GM10248 (cell line): ENCODE measurements at regions not wholly inside any gene's neighbourhood (a gene's known extent, or its start where the extent isn't known, plus 50 kb on each side); places are given as distances from the start of the nearest gene placed in this dataset.
"Not testable (repeated sequence)": the region's sequence is repeated elsewhere in the genome, so short reads cannot be mapped to it uniquely, and the experiment has no call there.

Experiments used
- CTCF ChIA-PET: fragments of 300-600 bp; sonication (Branson Sonifier 250); formaldehyde crosslinking; extraction: SDS; loops from one replicate; lab custom pipeline; 2021; ENCODE audit warnings: antibody characterized with exemption; lab: Yijun Ruan, JAX
- POLR2A ChIA-PET: fragments of 350-650 bp; sonication (Branson Sonifier 250); formaldehyde crosslinking; extraction: SDS; loops from one replicate; lab custom pipeline; 2020; ENCODE audit warnings: antibody characterized with exemption; lab: Yijun Ruan, JAX
- DNase-seq: peaks from one replicate; pipeline ENCODE4 v3.0.0; 2012; ENCODE audit errors: extremely low spot score
- CTCF ChIP-seq: IDR thresholded peaks from 2 replicates; pipeline ENCODE4 v1.5.1; 2012; ENCODE audit warnings: mild to moderate bottlenecking, low read depth; ENCODE audit errors: extremely low read depth, missing control alignments, control extremely low read depth

- ChIA-PET POLR2A (no interaction called here), CTCF (interaction anchor here (1.0 kb wide), 1 partner anchor 12 kb away, joined by 5 read pairs; no protein-coding TSS in a partner anchor)
- TF ChIP-seq CTCF, result no peak
- no peak for DNase-seq
Observed at GRCh38 chr7:131769241-131769640, 212.8 kb upstream of the PODXL start.

- no peak for DNase-seq
- no peak for TF ChIP-seq CTCF
- CTCF ChIA-PET, result no interaction called here
- POLR2A ChIA-PET, result no interaction called here
Observed at GRCh38 chr7:131767591-131767990, 211.2 kb upstream of the PODXL start.

- CTCF ChIA-PET, result interaction anchor here (1.5 kb wide), 1 partner anchor 8 kb away, joined by 5 read pairs; no protein-coding TSS in a partner anchor
- POLR2A ChIA-PET, result no interaction called here
- DNase-seq, result no peak
- TF ChIP-seq CTCF, result no peak
Observed at GRCh38 chr7:131765575-131765974, 209.1 kb upstream of the PODXL start.

- TF ChIP-seq CTCF, result no peak
- POLR2A ChIA-PET, result no interaction called here
- CTCF ChIA-PET, result interaction anchor here (1.3 to 1.5 kb wide), 2 partner anchors 29 to 75 kb away, joined by 3 read pairs; no protein-coding TSS in a partner anchor
Observed at GRCh38 chr7:131764143-131764775, 207.8 kb upstream of the PODXL start.

GRCh38 chr7:131762753-131763152 lies 206.3 kb upstream of the PODXL start:
- POLR2A ChIA-PET, result no interaction called here

More at GRCh38 chr7:131764143-131764775, 207.8 kb upstream of the PODXL start:
- no peak for DNase-seq

GRCh38 chr7:131755801-131756200 lies 199.4 kb upstream of the PODXL start:
- POLR2A ChIA-PET, DNase-seq, CTCF ChIA-PET: not testable (repeated sequence)

More at GRCh38 chr7:131762753-131763152, 206.3 kb upstream of the PODXL start:
- no peak for DNase-seq
- no peak for TF ChIP-seq CTCF
- CTCF ChIA-PET, result no interaction called here

GRCh38 chr7:131753620-131754222 lies 197.3 kb upstream of the PODXL start:
- no peak for DNase-seq
- TF ChIP-seq CTCF, result peak; percentile 5
- ChIA-PET POLR2A (interaction anchor here (0.7 kb wide), 1 partner anchor 209 kb away, joined by 5 read pairs; no protein-coding TSS in a partner anchor), CTCF (no interaction called here)
